HCT116 (cell line): ENCODE measurements at regions not wholly inside any gene's neighbourhood (a gene's known extent, or its start where the extent isn't known, plus 50 kb on each side); places are given as distances from the start of the nearest gene placed in this dataset.

Experiments
- ATAC-seq: fragments of 200-7000 bp; cut with Tn5 transposase; 2 replicates; pipeline ENCODE4 v1.9.1; 2020; ENCODE audit warnings: mild to moderate bottlenecking, moderate library complexity
- BruUV-seq: library from RNA; stranded (reverse); fragments of 400-500 nt; replicated peaks from 2 replicates; lab custom pipeline; 2021; lab: Mats Ljungman, UMichigan
- CTCF ChIA-PET: fragments of 300-600 bp; sonication (Branson Sonifier 250); formaldehyde crosslinking; loops from one replicate; lab custom pipeline; 2021; ENCODE audit warnings: antibody characterized with exemption; lab: Charles Lee
- POLR2A ChIA-PET: fragments of 300-600, 350-600 bp; sonication (Branson Sonifier 250); formaldehyde crosslinking; loops from one replicate; lab custom pipeline; 2021; ENCODE audit warnings: antibody characterized with exemption; lab: Charles Lee
- RAD21 ChIA-PET, 2 experiments: fragments of 300-600 bp; sonication (Branson Sonifier 250); formaldehyde crosslinking; loops; one replicate each; lab custom pipeline; 2023; ENCODE audit warnings: low total read pairs in 2 of 2; ENCODE audit not compliant: uncharacterized antibody in 2 of 2, unreplicated experiment in 2 of 2, low non-redundant PET in 1 of 2; lab: Charles Lee
- DNase-seq: peaks from one replicate; pipeline ENCODE4 v3.0.0-alpha.2; 2010; ENCODE audit warnings: low read depth, low spot score
- H2AFZ ChIP-seq: fragments of 200-600 bp; shearing (Covaris generic), sonication (generic); 2 replicates; pipeline ENCODE4 v1.6.1; 2017; ENCODE audit warnings: low read depth, mixed run types, mixed read lengths, antibody characterized with exemption, low read length; ENCODE audit not compliant: poor library complexity, severe bottlenecking
- H3K27ac ChIP-seq: 2 replicates; pipeline ENCODE4 v1.5.1; 2012; ENCODE audit warnings: low read depth, low read length
- H3K27me3 ChIP-seq: fragments of 200-600 bp; sonication (generic); 2 replicates; pipeline ENCODE4 v1.6.1; 2016; ENCODE audit warnings: mixed run types, low read length, mixed read lengths; ENCODE audit not compliant: insufficient read depth
- H3K36me3 ChIP-seq, 2 experiments: fragments of 200-500 bp in 1 of 2; fragments of 200-600 bp in 1 of 2; sonication (Bioruptor generic) in 1 of 2; sonication (generic) in 1 of 2; 2 replicates each; pipeline versions ENCODE4 v1.5.1 to v1.6.1; 2014 to 2016; ENCODE audit warnings: low read length in 2 of 2, inconsistent platforms in 1 of 2, mixed read lengths in 1 of 2, mixed run types in 1 of 2; ENCODE audit not compliant: insufficient read depth in 2 of 2, control insufficient read depth in 1 of 2
- H3K4me1 ChIP-seq, 2 experiments: fragments of 200-600 bp in 1 of 2; sonication (generic) in 1 of 2; 2 replicates each; pipeline versions ENCODE4 v1.5.1 to v1.6.1; 2012 to 2017; ENCODE audit warnings: low read length in 2 of 2, inconsistent platforms in 1 of 2, mild to moderate bottlenecking in 1 of 2, mixed read lengths in 1 of 2, mixed run types in 1 of 2, moderate library complexity in 1 of 2; ENCODE audit not compliant: insufficient read depth in 2 of 2, control insufficient read depth in 1 of 2
- H3K4me2 ChIP-seq: fragments of 200-600 bp; sonication (generic); 2 replicates; pipeline ENCODE4 v1.6.1; 2017; ENCODE audit warnings: mixed run types, low read length, mixed read lengths
- H3K4me3 ChIP-seq, 2 experiments: fragments of 200-600 bp in 1 of 2; sonication (generic) in 1 of 2; replicated peaks in 1 of 2; 2 replicates each; pipeline ENCODE4 v1.5.1; 2011 to 2016; ENCODE audit warnings: low read length in 2 of 2, control low read depth in 1 of 2, low read depth in 1 of 2, mild to moderate bottlenecking in 1 of 2, mixed read lengths in 1 of 2, mixed run types in 1 of 2
- H3K79me2 ChIP-seq: fragments of 200-600 bp; sonication (generic); 2 replicates; pipeline ENCODE4 v1.6.1; 2017; ENCODE audit warnings: mild to moderate bottlenecking, mixed run types, low read length, moderate library complexity, mixed read lengths; ENCODE audit not compliant: insufficient read depth
- H3K9ac ChIP-seq: fragments of 200-600 bp; sonication (generic); 2 replicates; pipeline ENCODE4 v1.6.1; 2016; ENCODE audit warnings: low read length, mixed read lengths
- H3K9me2 ChIP-seq: fragments of 200-600 bp; sonication (generic), shearing (Covaris generic); 2 replicates; pipeline ENCODE4 v1.6.1; 2017; ENCODE audit warnings: mixed run types, mild to moderate bottlenecking, moderate library complexity; ENCODE audit not compliant: insufficient read depth
- H3K9me3 ChIP-seq, 2 experiments: fragments of 200-500 bp in 1 of 2; fragments of 200-600 bp in 1 of 2; sonication (Bioruptor generic) in 1 of 2; sonication (generic) in 1 of 2; 2 replicates each; pipeline ENCODE4 v1.6.1; 2014 to 2017; ENCODE audit warnings: low read length in 2 of 2, mixed read lengths in 2 of 2, inconsistent platforms in 1 of 2, low read depth in 1 of 2, mild to moderate bottlenecking in 1 of 2, mixed run types in 1 of 2, moderate library complexity in 1 of 2; ENCODE audit not compliant: control insufficient read depth in 1 of 2, insufficient read depth in 1 of 2
- H4K20me1 ChIP-seq: fragments of 200-600 bp; sonication (generic), shearing (Covaris generic); 2 replicates; pipeline ENCODE4 v1.6.1; 2017; ENCODE audit warnings: mixed run types, mild to moderate bottlenecking, moderate library complexity; ENCODE audit not compliant: insufficient read depth
- CBX3 ChIP-seq: IDR thresholded peaks from 2 replicates; pipeline ENCODE4 v1.6.1; 2012; ENCODE audit warnings: low read depth
- ELF1 ChIP-seq: IDR thresholded peaks from 2 replicates; pipeline ENCODE4 v1.6.1; 2012; ENCODE audit warnings: low read depth, borderline replicate concordance
- FOSL1 ChIP-seq: IDR thresholded peaks from 2 replicates; pipeline ENCODE4 v1.6.1; 2012; ENCODE audit warnings: low read depth
- JUND ChIP-seq: IDR thresholded peaks from 2 replicates; pipeline ENCODE4 v1.6.1; 2012
- POLR2A ChIP-seq: IDR thresholded peaks from 2 replicates; pipeline ENCODE4 v1.7.0; 2011; ENCODE audit warnings: borderline replicate concordance; ENCODE audit not compliant: insufficient read depth, insufficient read length; ENCODE audit errors: extremely low read depth
- POLR2AphosphoS5 ChIP-seq: IDR thresholded peaks from 2 replicates; pipeline ENCODE4 v1.6.1; 2011; ENCODE audit warnings: mild to moderate bottlenecking, low read depth, low read length, moderate library complexity
- RAD21 ChIP-seq: IDR thresholded peaks from 2 replicates; pipeline ENCODE4 v1.6.1; 2012; ENCODE audit warnings: low read depth, mild to moderate bottlenecking
- SIN3A ChIP-seq: IDR thresholded peaks from 2 replicates; pipeline ENCODE4 v1.6.1; 2012; ENCODE audit warnings: low read depth
- SP1 ChIP-seq: IDR thresholded peaks from 2 replicates; pipeline ENCODE4 v1.6.1; 2012; ENCODE audit warnings: low read depth
- SRF ChIP-seq: IDR thresholded peaks from 2 replicates; pipeline ENCODE4 v1.6.1; 2012; ENCODE audit warnings: low read depth
- TCF7L2 ChIP-seq: IDR thresholded peaks from 2 replicates; pipeline ENCODE4 v1.7.0; 2011; ENCODE audit warnings: borderline replicate concordance, inconsistent platforms; ENCODE audit not compliant: insufficient read depth, insufficient read length; ENCODE audit errors: extremely low read depth
- YY1 ChIP-seq: IDR thresholded peaks from 2 replicates; pipeline ENCODE4 v1.6.1; 2011; ENCODE audit warnings: low read length, low read depth, moderate library complexity, mild to moderate bottlenecking; ENCODE audit not compliant: insufficient replicate concordance; ENCODE audit errors: extremely low read depth
- ZFX ChIP-seq: fragments of 450-650 bp; IDR thresholded peaks from 2 replicates; pipeline ENCODE4 v1.6.1; 2017
- ZNF274 ChIP-seq: fragments of 200-500 bp; sonication (Bioruptor generic); IDR thresholded peaks from 2 replicates; pipeline ENCODE4 v1.6.1; 2014; ENCODE audit warnings: mild to moderate bottlenecking, low read depth, low read length, inconsistent platforms
- intact Hi-C: fragments of 100-400 bp; cut with micrococcal nuclease; formaldehyde crosslinking; loops from 2 replicates; pipeline ENCODE4 v1.10.0; 2022
- TF ChIP-seq, protein P1 (sequence below): IDR thresholded peaks from 2 replicates; pipeline ENCODE4 v1.6.1; 2012
- TF ChIP-seq, protein P2 (sequence below): IDR thresholded peaks from 2 replicates; pipeline ENCODE4 v1.6.1; 2011; ENCODE audit warnings: mild to moderate bottlenecking, low read length, moderate library complexity; ENCODE audit not compliant: insufficient replicate concordance; ENCODE audit errors: extremely low read depth
- TF ChIP-seq, protein P3 (sequence below): IDR thresholded peaks from 2 replicates; pipeline ENCODE4 v1.6.1; 2012
- TF ChIP-seq, protein P4 (sequence below), 3 experiments: fragments of 200-600 bp in 1 of 3; sonication (generic) in 1 of 3; IDR thresholded peaks in 2 of 3; conservative IDR thresholded peaks in 1 of 3; 2 replicates each; pipeline ENCODE4 v1.5.1; 2012 to 2017; ENCODE audit warnings: low read depth in 2 of 3, low read length in 2 of 3, antibody characterized with exemption in 1 of 3, borderline replicate concordance in 1 of 3, control low read depth in 1 of 3, mild to moderate bottlenecking in 1 of 3, mixed read lengths in 1 of 3, mixed run types in 1 of 3, moderate library complexity in 1 of 3; ENCODE audit not compliant: insufficient read depth in 1 of 3
- TF ChIP-seq, protein P5 (sequence below): IDR thresholded peaks from 2 replicates; pipeline ENCODE4 v1.6.1; 2012; ENCODE audit warnings: low read depth

DNA sequence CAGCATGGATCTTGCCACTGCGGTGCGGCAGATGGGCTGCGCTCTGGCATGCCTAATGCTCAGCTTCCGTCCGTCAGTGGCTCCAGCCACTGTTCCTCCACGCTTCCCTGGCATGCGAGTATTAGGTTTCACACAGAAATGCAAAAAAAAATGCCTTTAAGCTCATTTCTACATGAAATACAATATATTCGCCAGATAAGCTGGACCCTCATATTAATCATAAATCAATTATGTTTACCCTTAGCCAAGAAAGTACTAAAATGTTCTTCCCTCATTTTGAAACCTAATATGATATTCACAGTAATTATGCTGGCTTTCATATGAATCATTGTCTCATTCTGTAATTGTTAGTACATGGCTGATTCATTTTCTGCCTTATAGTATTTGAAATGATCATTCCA, 115.5 kb upstream of the FAM241A start:
- no peaks in the 10 kb centered on the region for H3K27me3 ChIP-seq
- CTCF ChIA-PET, result interaction anchor here (1.1 to 1.4 kb wide), 2 partner anchors 175 to 388 kb away, joined by 3 to 6 read pairs; no protein-coding TSS in a partner anchor
- H3K4me1 ChIP-seq, result no peaks in the 10 kb centered on the region
- no peak overlapping the region for H3K4me2 ChIP-seq
- H3K9me2 ChIP-seq, result no peaks in the 10 kb centered on the region
- intact Hi-C loops, result loop anchor here (5.0 to 10.0 kb wide), 2 partner anchors 885 to 1397 kb away; no protein-coding TSS in a partner anchor
- no peaks in the 10 kb centered on the region for H3K36me3 ChIP-seq
- TF ChIP-seq, protein P1, sequence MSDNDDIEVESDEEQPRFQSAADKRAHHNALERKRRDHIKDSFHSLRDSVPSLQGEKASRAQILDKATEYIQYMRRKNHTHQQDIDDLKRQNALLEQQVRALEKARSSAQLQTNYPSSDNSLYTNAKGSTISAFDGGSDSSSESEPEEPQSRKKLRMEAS, result no peak
- TF ChIP-seq FOSL1 (no peak), TCF7L2 (no peak), SIN3A (no peak), JUND (no peak), ZFX (no peak), SP1 (no peak), YY1 (no peak), POLR2A (no peak), CBX3 (no peak), POLR2AphosphoS5 (no peak), ELF1 (no peak), SRF (no peak), RAD21 (no peak), ZNF274 (no peak)
- TF ChIP-seq, protein P2, sequence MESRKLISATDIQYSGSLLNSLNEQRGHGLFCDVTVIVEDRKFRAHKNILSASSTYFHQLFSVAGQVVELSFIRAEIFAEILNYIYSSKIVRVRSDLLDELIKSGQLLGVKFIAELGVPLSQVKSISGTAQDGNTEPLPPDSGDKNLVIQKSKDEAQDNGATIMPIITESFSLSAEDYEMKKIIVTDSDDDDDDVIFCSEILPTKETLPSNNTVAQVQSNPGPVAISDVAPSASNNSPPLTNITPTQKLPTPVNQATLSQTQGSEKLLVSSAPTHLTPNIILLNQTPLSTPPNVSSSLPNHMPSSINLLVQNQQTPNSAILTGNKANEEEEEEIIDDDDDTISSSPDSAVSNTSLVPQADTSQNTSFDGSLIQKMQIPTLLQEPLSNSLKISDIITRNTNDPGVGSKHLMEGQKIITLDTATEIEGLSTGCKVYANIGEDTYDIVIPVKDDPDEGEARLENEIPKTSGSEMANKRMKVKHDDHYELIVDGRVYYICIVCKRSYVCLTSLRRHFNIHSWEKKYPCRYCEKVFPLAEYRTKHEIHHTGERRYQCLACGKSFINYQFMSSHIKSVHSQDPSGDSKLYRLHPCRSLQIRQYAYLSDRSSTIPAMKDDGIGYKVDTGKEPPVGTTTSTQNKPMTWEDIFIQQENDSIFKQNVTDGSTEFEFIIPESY, result no peak
- TF ChIP-seq, protein P3, sequence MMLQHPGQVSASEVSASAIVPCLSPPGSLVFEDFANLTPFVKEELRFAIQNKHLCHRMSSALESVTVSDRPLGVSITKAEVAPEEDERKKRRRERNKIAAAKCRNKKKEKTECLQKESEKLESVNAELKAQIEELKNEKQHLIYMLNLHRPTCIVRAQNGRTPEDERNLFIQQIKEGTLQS, result no peak
- TF ChIP-seq, protein P4, sequence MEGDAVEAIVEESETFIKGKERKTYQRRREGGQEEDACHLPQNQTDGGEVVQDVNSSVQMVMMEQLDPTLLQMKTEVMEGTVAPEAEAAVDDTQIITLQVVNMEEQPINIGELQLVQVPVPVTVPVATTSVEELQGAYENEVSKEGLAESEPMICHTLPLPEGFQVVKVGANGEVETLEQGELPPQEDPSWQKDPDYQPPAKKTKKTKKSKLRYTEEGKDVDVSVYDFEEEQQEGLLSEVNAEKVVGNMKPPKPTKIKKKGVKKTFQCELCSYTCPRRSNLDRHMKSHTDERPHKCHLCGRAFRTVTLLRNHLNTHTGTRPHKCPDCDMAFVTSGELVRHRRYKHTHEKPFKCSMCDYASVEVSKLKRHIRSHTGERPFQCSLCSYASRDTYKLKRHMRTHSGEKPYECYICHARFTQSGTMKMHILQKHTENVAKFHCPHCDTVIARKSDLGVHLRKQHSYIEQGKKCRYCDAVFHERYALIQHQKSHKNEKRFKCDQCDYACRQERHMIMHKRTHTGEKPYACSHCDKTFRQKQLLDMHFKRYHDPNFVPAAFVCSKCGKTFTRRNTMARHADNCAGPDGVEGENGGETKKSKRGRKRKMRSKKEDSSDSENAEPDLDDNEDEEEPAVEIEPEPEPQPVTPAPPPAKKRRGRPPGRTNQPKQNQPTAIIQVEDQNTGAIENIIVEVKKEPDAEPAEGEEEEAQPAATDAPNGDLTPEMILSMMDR (IDR thresholded peaks at IDR 0.05 in 2 of 3, conservative IDR thresholded peaks at IDR 0.05 in 1 of 3; ENCODE audit: borderline replicate concordance in 1 of 3, insufficient read depth in 1 of 3, low read depth in 2 of 3, low read length in 2 of 3), result no peak
- TF ChIP-seq, protein P5, sequence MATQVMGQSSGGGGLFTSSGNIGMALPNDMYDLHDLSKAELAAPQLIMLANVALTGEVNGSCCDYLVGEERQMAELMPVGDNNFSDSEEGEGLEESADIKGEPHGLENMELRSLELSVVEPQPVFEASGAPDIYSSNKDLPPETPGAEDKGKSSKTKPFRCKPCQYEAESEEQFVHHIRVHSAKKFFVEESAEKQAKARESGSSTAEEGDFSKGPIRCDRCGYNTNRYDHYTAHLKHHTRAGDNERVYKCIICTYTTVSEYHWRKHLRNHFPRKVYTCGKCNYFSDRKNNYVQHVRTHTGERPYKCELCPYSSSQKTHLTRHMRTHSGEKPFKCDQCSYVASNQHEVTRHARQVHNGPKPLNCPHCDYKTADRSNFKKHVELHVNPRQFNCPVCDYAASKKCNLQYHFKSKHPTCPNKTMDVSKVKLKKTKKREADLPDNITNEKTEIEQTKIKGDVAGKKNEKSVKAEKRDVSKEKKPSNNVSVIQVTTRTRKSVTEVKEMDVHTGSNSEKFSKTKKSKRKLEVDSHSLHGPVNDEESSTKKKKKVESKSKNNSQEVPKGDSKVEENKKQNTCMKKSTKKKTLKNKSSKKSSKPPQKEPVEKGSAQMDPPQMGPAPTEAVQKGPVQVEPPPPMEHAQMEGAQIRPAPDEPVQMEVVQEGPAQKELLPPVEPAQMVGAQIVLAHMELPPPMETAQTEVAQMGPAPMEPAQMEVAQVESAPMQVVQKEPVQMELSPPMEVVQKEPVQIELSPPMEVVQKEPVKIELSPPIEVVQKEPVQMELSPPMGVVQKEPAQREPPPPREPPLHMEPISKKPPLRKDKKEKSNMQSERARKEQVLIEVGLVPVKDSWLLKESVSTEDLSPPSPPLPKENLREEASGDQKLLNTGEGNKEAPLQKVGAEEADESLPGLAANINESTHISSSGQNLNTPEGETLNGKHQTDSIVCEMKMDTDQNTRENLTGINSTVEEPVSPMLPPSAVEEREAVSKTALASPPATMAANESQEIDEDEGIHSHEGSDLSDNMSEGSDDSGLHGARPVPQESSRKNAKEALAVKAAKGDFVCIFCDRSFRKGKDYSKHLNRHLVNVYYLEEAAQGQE, result no peak
- TF ChIP-seq, all 23 proteins: peak for 0
- Histone ChIP-seq H3K9me3 (no peaks in the 10 kb centered on the region), H3K4me3 (no peak overlapping the region), H4K20me1 (no peaks in the 10 kb centered on the region), H3K27ac (no peak overlapping the region), H3K79me2 (no peaks in the 10 kb centered on the region), H2AFZ (no peak overlapping the region), H3K9ac (no peak overlapping the region)
- no TSS peak for BruUV-seq
- no peak for DNase-seq
- POLR2A ChIA-PET, result no interaction called here
- RAD21 ChIA-PET, result no interaction called here
- ATAC-seq, result no peak
